ENCODE measurements at regions not wholly inside any gene's neighbourhood (a gene's known extent, or its start where the extent isn't known, plus 50 kb on each side); places are given as distances from the start of the nearest gene placed in this dataset.
"Not testable (repeated sequence)": the region's sequence is repeated elsewhere in the genome, so short reads cannot be mapped to it uniquely, and the experiment has no call there.

DNA sequence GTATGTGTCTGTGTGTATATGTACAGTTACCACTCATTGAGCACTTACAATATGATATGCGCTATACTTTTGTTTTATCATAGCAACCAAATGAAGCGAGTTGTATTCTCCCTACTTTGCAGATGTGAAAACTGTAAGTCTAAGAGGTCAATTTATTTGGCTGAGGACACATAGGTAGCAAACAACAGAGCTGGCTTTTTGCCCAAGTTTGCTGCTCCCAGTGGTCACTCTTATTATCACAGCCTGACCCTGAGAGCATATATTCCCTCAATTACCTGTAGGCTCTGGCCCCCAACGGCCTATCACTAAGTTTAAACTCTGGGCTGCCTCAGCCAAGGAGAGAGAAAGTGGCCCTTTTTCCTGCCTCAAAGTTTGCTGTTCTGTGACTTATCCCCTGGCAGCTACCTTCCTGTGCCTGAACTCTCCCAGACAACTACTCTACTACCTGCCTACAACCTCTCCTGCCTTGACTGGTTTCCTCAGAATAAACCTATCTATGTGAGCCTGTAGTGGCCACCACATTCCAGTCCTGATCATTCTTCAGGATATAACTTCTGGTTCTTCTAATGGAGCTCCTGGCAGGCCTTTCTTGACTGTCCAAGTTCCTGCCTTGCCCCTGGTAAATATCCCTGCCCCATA lies 221.8 kb downstream of the FRK start:
- Mint-ChIP-seq H3K4me3 (no peak overlapping the region), H3K36me3 (ENCODE audit: low read depth) (peaks cover 4% of the 10 kb centered on the region), H3K27ac (no peak overlapping the region), H3K9me3 (peaks cover 19% of the 10 kb centered on the region), H3K4me1 (ENCODE audit: low read depth) (no peaks in the 10 kb centered on the region), H3K27me3 (ENCODE audit: insufficient read depth) (peaks cover 2% of the 10 kb centered on the region; the same call in 1 of the 2 replicates)
- no peak for DNase-seq
- TF ChIP-seq, protein P1, sequence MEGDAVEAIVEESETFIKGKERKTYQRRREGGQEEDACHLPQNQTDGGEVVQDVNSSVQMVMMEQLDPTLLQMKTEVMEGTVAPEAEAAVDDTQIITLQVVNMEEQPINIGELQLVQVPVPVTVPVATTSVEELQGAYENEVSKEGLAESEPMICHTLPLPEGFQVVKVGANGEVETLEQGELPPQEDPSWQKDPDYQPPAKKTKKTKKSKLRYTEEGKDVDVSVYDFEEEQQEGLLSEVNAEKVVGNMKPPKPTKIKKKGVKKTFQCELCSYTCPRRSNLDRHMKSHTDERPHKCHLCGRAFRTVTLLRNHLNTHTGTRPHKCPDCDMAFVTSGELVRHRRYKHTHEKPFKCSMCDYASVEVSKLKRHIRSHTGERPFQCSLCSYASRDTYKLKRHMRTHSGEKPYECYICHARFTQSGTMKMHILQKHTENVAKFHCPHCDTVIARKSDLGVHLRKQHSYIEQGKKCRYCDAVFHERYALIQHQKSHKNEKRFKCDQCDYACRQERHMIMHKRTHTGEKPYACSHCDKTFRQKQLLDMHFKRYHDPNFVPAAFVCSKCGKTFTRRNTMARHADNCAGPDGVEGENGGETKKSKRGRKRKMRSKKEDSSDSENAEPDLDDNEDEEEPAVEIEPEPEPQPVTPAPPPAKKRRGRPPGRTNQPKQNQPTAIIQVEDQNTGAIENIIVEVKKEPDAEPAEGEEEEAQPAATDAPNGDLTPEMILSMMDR (IDR thresholded peaks at IDR 0.05): peak; percentile 69

DNA sequence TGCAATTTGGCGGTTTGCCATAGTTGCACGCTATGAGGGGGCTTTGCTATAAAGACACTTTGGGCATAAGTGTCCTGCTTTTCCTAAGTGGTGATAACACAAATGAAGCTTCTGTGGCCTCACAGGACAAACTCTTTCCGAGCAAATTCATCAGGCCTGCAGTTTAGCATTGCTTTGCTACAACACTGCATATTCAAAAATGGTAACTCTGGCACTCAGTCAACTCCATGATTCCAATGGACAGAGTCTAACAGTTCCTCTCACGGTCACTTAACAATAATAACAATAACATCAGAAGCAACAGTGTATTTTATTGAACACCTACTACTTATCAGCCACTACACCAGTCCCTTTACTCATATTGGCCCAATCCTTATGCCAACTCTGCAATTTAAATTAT lies 222.5 kb downstream of the FRK start:
- peaks cover 15% of the 10 kb centered on the region for H3K9me3 Mint-ChIP-seq
- DNase-seq: no peak
- H3K4me1 Mint-ChIP-seq (ENCODE audit: low read depth): no peaks in the 10 kb centered on the region
- no peak overlapping the region for H3K27ac Mint-ChIP-seq
- H3K27me3 Mint-ChIP-seq (ENCODE audit: insufficient read depth): peaks cover 2% of the 10 kb centered on the region; the same call in 1 of the 2 replicates
- TF ChIP-seq, protein P1 (IDR thresholded peaks at IDR 0.05): no peak
- peaks cover 4% of the 10 kb centered on the region for H3K36me3 Mint-ChIP-seq (ENCODE audit: low read depth)
- no peak overlapping the region for H3K4me3 Mint-ChIP-seq

DNA sequence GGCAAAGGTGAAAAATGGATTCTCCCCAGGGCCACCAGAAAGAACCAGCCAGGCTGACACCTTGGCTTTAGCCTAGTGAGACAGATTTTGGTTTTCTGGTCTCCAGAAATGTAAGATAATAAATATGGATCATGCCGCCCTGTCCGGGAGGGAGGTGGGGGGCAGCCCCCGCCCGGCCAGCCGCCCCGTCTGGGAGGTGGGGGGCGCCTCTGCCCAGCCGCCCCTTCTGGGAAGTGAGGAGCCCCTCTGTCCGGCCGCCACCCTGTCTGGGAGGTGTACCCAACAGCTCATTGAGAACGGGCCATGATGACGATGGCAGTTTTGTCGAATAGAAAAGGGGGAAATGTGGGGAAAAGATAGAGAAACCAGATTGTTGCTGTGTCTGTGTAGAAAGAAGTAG lies 224.3 kb downstream of the FRK start:
- H3K9me3 Mint-ChIP-seq: peaks cover 24% of the 10 kb centered on the region
- H3K27ac Mint-ChIP-seq; H3K4me1 Mint-ChIP-seq (ENCODE audit: low read depth); H3K4me3 Mint-ChIP-seq; DNase-seq; H3K27me3 Mint-ChIP-seq (ENCODE audit: insufficient read depth); H3K36me3 Mint-ChIP-seq (ENCODE audit: low read depth): not testable (repeated sequence)

DNA sequence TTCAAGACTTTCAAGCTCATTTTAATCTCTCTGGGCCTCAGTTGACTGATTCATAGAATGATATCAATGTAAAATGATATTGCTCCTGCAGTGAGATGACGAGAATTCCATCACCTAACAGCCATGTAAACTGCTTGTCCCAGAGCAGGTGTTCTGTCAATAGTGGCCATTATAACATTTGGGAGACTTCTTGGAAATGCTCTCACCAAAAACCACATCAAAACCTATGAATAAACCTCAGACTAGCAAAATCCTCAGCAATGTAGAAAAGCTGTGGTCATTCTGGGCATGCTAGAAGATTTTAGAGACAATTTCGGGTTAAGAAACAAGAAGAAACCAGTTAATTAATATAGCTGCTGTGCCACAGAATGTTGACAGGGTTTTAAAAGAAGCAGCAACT lies 225.4 kb downstream of the FRK start:
- H3K27me3 Mint-ChIP-seq (ENCODE audit: insufficient read depth): peaks cover 3% of the 10 kb centered on the region
- no peaks in the 10 kb centered on the region for H3K4me1 Mint-ChIP-seq (ENCODE audit: low read depth)
- no peak for DNase-seq
- no peak overlapping the region for H3K4me3 Mint-ChIP-seq
- H3K27ac Mint-ChIP-seq: no peak overlapping the region
- H3K9me3 Mint-ChIP-seq: peaks cover 32% of the 10 kb centered on the region
- TF ChIP-seq, protein P1 (IDR thresholded peaks at IDR 0.05): no peak
- H3K36me3 Mint-ChIP-seq (ENCODE audit: low read depth): peaks cover 4% of the 10 kb centered on the region

DNA sequence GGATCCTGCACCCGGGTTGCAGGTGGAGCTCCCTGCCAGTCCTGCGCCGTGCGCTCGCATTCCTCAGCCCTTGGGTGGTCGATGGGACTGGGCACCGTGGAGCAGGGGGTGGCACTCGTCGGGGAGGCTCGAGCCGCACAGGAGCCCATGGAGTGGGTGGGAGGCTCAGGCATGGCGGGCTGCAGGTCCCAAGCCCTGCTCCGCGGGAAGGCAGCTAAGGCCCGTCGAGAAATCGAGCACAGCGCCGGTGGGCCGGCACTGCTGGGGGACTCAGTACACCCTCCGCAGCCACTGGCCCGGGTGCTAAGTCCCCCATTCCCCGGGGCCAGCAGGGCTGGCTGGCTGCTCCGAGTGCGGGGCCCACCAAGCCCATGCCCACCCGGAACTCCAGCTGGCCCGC lies 226.1 kb downstream of the FRK start:
- not testable (repeated sequence) for H3K4me3 Mint-ChIP-seq; DNase-seq; H3K36me3 Mint-ChIP-seq (ENCODE audit: low read depth); H3K27me3 Mint-ChIP-seq (ENCODE audit: insufficient read depth); H3K27ac Mint-ChIP-seq; H3K4me1 Mint-ChIP-seq (ENCODE audit: low read depth)
- peaks cover 35% of the 10 kb centered on the region for H3K9me3 Mint-ChIP-seq

DNA sequence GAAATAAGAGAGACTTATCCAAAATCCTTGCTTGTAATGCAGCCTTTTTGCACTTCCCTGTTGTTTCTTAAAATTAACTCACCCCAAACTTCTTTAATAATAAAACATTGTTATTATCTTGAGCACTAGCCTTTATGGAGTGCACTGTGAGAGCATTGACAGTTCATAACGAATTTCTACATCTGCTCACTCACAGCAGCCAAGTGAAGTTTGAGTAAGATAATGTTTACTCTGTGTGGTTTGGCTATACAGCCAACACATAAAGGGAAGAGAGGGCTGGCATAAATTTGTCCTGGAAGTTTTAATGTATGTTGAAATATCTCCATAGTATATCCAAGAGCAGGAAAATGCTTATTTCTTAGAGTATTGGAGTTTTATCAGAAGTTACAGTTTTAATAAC lies 227.9 kb downstream of the FRK start:
- TF ChIP-seq, protein P1 (IDR thresholded peaks at IDR 0.05): no peak
- Mint-ChIP-seq H3K27ac (no peak overlapping the region), H3K4me3 (no peak overlapping the region), H3K36me3 (ENCODE audit: low read depth) (peaks cover 4% of the 10 kb centered on the region), H3K9me3 (peaks cover 35% of the 10 kb centered on the region), H3K4me1 (ENCODE audit: low read depth) (no peaks in the 10 kb centered on the region), H3K27me3 (ENCODE audit: insufficient read depth) (peaks cover 3% of the 10 kb centered on the region)
- no peak for DNase-seq

DNA sequence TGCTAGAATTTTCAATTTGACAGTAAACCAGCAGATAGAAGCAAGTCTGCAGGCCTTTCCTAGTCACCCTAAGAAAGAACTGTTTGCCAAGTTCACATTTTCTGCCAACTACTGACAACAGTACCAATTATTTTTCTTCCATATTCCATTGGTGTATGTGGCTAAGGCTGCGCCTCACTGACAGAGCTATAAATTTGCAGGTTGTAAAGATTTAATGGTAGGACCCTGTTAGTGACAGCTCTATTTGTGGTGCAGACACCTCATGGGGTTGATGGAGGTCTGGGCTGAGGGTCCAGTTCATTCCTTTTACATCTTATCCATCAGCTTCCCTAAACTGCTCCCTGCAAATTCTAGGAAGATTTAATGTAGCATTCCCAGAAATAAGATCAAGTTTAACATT lies 228.5 kb downstream of the FRK start:
- peaks cover 4% of the 10 kb centered on the region for H3K36me3 Mint-ChIP-seq (ENCODE audit: low read depth)
- no peak for DNase-seq
- no peaks in the 10 kb centered on the region for H3K4me1 Mint-ChIP-seq (ENCODE audit: low read depth)
- TF ChIP-seq, protein P1 (IDR thresholded peaks at IDR 0.05): no peak
- no peak overlapping the region for H3K27ac Mint-ChIP-seq
- H3K9me3 Mint-ChIP-seq: peaks cover 35% of the 10 kb centered on the region
- H3K4me3 Mint-ChIP-seq: no peak overlapping the region
- H3K27me3 Mint-ChIP-seq (ENCODE audit: insufficient read depth): peaks cover 3% of the 10 kb centered on the region

Data from HFFc6 (cell line).